K562 (cell line): ENCODE measurements at regions not wholly inside any gene's neighbourhood (a gene's known extent, or its start where the extent isn't known, plus 50 kb on each side); places are given as distances from the start of the nearest gene placed in this dataset.

Source experiments
- ARNT ChIP-seq, 2 experiments: fragments of 450-650 bp; IDR thresholded peaks; 2 replicates each; pipeline ENCODE4 v1.6.1; 2016; ENCODE audit warnings: mild to moderate bottlenecking in 1 of 2
- E2F3 ChIP-seq: fragments of 250-450 bp; sonication (Bioruptor Pico); IDR thresholded peaks from 2 replicates; pipeline ENCODE4 v1.4.0; 2020; ENCODE audit warnings: mild to moderate bottlenecking
- MYNN ChIP-seq, 2 experiments: sonication (generic); formaldehyde crosslinking in 1 of 2; IDR thresholded peaks; 2 replicates each; pipeline versions ENCODE4 v1.5.0 to v1.6.1; 2016 to 2020; ENCODE audit warnings: antibody characterized with exemption in 1 of 2, missing genetic modification reagents in 1 of 2
- NFATC3 ChIP-seq: fragments of 450-650 bp; IDR thresholded peaks from 2 replicates; pipeline ENCODE4 v1.6.1; 2017; ENCODE audit warnings: mild to moderate bottlenecking
- SIN3A ChIP-seq, 2 experiments: fragments of 150-350 bp in 1 of 2; IDR thresholded peaks; 2 replicates each; pipeline ENCODE4 v1.6.1; 2011 to 2016; ENCODE audit warnings: borderline replicate concordance in 2 of 2, low read depth in 2 of 2, low read length in 2 of 2, mild to moderate bottlenecking in 2 of 2, moderate library complexity in 2 of 2; ENCODE audit not compliant: control insufficient read depth in 1 of 2
- SNAPC5 ChIP-seq: fragments of 250-450 bp; sonication (Bioruptor Pico); IDR thresholded peaks from 2 replicates; pipeline ENCODE4 v1.8.0; 2021; ENCODE audit warnings: moderate library complexity, mild to moderate bottlenecking, inconsistent platforms
- TAF1 ChIP-seq: IDR thresholded peaks from 2 replicates; pipeline ENCODE4 v1.6.1; 2011; ENCODE audit warnings: mild to moderate bottlenecking, low read length, moderate library complexity; ENCODE audit not compliant: insufficient read depth, control insufficient read depth, severe bottlenecking; ENCODE audit errors: extremely low read depth
- TSC22D4 ChIP-seq: fragments of 450-650 bp; IDR thresholded peaks from 2 replicates; pipeline ENCODE4 v1.6.1; 2016; ENCODE audit warnings: missing genetic modification characterization, missing biosample characterization, control low read depth
- ZNF121 ChIP-seq: sonication (generic); formaldehyde crosslinking; conservative IDR thresholded peaks from 2 replicates; pipeline ENCODE4 v1.8.0; 2022; ENCODE audit warnings: missing genetic modification reagents
- TF ChIP-seq, protein P1 (sequence below), 3 experiments: fragments of 200-800 bp in 1 of 3; sonication (Bioruptor generic) in 1 of 3; sonication (generic) in 1 of 3; formaldehyde crosslinking in 1 of 3; IDR thresholded peaks; 2 replicates each; pipeline versions ENCODE4 v1.6.1 to v1.8.0; 2016 to 2022; ENCODE audit warnings: mild to moderate bottlenecking in 2 of 3, missing compliant biosample characterization in 2 of 3, missing genetic modification characterization in 2 of 3, missing genetic modification reagents in 1 of 3

DNA sequence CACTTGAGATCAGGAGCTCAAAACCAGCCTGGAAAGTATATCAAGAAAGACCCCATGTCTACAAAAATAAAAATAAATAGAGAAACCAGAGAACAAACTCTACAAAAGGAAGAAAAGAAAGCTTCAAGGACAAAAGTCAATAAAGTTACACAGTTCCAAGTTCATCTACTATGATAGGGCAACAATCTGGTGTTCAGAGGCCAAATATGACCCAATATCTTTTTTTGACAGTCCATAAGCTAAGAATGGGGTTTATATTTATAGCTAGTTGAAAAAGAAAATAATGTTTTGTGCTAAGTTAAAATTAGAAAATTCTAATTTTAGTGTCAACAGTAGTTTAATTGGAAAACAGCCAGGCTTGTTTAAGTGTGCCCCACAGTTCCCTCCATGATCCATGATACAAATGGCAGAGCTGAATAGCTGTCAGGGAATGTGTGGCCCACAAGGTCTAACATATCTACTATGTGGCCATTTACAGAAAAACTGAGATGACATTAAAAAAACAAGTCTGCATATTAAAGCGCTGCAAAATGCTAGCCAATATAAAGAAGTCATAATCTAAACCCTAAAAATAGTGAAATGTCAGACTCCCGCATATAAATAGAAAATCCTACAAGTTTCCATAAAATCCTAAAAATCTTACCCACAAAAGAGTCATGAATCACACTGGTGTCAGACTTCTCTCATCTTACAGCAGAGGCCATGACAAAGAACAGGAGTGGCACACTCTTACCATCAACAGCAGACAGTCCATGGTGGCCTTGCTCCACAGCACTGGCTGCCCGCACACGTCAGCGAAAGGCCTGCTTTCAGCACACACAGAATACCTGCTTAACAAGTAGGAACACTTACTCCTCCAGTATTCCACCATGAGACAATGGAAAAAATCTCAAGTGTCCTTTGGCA is 281.9 kb upstream of the HSFY2 start:
- no peak for TF ChIP-seq MYNN (IDR thresholded peaks at IDR 0.05)
- TF ChIP-seq MYNN (CRISPR knock-in tag; IDR thresholded peaks at IDR 0.05): no peak
- no peak for TF ChIP-seq SNAPC5 (CRISPR knock-in tag)
- TF ChIP-seq TSC22D4 (tag): no peak
- no peak for TF ChIP-seq SIN3A (IDR thresholded peaks at IDR 0.05; ENCODE audit: borderline replicate concordance in 2 of 2, control insufficient read depth in 1 of 2, low read depth in 2 of 2, low read length in 2 of 2)
- no peak for TF ChIP-seq TAF1
- no peak for TF ChIP-seq E2F3 (CRISPR knock-in tag)
- no peak for TF ChIP-seq ZNF121 (CRISPR knock-in tag)
- TF ChIP-seq NFATC3: no peak
- no peak for TF ChIP-seq ARNT (IDR thresholded peaks at IDR 0.05)
- TF ChIP-seq, protein P1, sequence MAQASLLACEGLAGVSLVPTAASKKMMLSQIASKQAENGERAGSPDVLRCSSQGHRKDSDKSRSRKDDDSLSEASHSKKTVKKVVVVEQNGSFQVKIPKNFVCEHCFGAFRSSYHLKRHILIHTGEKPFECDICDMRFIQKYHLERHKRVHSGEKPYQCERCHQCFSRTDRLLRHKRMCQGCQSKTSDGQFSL (CRISPR knock-in tag; IDR thresholded peaks at IDR 0.05): no peak
- TF ChIP-seq, protein P1 (tag; IDR thresholded peaks at IDR 0.05): no peak
